HG02870 (cell line): ENCODE measurements at regions not wholly inside any gene's neighbourhood (a gene's known extent, or its start where the extent isn't known, plus 50 kb on each side); places are given as distances from the start of the nearest gene placed in this dataset.

Experiments
- ATAC-seq: cut with Tn5 transposase; IDR thresholded peaks from one replicate; pipeline ENCODE4 v1.9.1; 2021; ENCODE audit warnings: mild to moderate bottlenecking, moderate library complexity; ENCODE audit not compliant: unreplicated experiment

DNA sequence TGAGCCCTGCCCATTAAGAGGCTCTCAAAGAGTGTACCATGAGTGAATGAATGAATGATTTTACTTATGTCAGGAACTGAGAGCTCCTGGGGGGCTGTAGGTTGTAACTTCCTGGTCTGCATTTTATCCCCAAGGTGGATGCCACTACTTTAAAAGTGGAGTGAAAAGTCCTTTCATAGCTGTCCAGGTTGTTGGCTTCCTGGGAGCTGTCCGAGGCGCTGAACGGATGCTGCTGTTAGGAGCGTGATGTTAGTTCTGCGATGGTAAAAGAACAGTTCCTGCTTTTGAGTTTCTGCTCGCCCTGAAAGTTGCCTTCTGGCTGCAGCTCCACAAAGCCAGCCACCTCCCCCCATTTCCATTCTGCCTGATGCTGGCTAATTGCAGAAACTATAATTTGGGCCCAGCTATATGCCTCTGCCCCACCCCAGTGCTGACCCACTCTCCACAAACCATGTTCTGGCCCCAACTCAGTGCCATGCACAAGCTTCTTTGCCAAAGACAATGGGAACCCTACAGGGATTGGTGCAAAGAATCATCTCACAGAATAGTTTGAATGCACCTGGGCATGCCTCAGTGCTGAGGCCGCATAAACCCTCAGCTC lies 330.9 kb upstream of the CDH4 start:
- no peak for ATAC-seq

DNA sequence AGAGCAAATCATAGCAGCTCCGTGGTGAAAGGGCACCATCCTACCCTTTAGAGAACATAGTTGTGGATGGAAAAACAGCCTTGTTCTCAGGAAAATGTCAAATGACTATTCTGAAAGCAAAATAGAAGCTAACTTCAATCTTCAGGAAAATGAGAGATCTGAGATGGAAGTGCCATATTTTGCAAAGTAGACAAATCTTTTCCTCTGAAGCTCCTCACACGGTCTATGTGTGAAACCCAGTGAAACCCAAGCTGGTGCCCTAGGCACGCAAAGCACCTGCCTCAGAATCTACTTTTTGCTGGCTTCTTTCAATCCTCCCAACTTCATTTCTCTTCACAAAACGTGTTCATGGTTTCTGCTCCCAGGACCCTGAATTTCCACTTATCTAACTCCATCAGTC lies 325.2 kb upstream of the CDH4 start:
- ATAC-seq, result no peak

DNA sequence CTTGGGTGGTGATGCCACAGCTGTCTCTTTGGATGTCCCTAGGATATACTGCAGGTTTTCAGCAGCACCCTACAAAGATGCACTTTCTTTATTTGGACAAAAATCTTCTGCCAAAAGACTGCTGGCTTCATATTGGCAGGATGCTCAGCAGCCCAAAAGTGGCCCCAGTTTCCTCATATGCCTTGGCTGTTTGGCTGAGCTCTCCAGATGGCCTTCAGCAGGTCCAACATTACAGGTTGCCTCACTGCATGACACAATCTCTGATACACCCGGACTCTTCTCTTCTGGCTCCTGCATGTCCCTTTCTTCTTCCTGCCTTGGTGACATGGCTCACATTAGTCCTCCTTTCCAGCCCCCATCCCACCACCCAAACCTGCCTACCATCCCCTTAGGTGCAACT lies 323.7 kb upstream of the CDH4 start:
- no peak for ATAC-seq

DNA sequence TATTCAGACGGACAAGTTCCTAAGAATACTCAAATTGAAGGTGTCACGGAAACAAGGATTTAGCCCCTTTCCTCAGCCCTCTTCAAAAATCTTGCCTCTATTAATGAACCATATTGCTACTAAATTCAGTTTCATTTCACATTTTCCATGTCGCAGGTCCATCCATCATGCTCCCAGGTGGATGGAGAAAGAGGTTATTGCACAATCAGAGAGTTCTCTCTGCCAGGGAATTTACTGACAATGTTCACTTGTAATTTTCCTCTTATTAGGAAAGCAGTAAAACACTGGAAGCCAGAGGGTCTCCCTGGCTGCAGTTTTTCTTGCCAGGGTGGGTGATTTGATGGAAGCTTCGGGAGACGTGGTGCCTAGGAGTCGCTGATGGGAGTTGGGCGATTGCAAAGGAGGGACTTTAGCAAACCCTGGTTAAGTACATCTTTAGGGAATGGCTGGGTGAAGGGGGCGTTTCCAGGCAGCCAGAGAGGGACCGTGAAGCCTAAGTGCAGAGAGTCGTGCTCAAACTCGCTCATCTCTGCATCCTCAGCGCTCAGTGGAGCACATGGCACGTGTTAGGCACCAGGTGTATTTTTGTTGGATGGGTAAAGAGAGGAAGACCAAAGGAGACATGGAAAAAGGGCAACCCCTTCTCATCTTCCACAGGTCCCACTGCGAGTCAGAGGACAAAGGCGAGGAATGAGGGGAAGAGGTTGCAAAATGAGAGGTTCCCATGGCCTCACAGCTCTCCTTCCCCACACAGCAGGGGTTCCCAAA lies 321.9 kb upstream of the CDH4 start:
- no peak for ATAC-seq

DNA sequence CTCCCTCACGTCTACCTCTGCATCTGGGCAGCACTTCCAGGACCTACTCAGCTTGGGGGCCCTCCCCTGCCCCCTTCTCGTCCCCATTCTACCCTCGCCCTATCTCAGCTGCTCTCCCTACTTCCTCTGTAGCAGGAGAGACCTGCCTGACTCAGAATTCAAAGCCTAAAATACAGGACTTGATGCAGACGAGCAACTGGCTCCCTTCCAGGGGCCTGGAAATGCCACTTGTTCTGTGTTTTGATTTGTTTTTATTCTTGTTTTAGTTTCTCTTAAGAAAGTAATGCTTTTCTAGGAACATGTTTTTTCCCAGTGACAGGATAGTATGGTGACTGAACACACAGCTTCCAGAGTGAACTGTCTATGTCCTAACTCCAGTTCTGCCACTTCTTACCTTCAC lies 320.4 kb upstream of the CDH4 start:
- no peak for ATAC-seq

DNA sequence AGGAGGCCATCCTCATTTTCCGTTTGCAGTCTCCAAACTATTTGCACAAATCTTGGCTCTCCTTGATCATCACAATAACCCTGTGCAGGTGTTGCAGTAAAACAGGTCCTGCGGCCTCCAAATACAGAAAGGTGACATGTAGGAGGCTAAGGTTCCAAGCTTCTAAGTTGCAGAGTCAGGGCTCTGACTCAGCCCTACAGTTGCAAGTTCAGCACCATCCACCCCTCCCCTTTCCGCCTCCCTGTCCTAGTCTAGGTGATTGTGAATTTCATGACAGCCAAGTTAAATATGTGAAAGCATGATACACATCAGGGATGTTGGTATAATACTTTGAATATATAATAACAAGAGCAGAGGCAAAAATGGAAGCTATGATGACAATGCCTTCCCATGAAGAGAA lies 317.3 kb upstream of the CDH4 start:
- ATAC-seq, result no peak

DNA sequence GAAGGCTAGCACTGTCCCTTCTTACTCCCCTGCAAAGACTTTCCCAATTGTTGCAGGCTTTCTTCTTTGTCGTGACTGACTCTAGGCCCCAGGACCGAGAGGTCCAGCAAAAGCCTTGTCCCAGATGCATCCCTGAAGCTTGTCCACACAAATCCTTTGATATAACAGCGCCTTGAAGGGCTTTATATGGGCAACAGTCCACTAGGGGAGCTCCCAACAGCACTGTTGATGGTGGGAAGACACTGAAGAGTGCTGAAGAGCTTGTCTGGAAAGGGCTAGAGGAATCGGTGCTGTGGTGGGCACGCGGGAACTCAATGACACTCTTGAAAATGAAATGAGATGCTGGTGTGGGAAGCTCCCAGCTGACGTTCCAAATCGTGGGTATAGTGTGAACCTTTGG lies 316.1 kb upstream of the CDH4 start:
- ATAC-seq, result no peak

DNA sequence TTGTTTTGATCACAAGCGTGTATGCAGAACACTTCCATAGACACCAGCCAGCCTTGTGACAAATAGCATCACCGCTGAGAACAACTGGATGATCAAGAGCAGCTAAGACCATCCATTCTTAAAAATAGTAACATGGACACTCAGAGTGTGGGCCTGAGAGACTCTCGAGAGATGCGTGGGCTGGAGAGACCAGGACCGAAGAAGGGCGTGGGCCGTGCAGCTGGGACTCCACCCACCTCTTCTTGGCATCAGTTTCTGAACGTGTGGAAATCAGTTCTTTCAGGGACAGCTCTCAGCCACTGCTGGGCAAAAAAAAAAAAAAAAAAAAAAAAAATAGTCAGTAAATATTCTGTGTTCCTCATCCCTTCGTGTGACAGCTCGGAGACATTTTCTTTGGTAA lies 314.5 kb upstream of the CDH4 start:
- no peak for ATAC-seq

DNA sequence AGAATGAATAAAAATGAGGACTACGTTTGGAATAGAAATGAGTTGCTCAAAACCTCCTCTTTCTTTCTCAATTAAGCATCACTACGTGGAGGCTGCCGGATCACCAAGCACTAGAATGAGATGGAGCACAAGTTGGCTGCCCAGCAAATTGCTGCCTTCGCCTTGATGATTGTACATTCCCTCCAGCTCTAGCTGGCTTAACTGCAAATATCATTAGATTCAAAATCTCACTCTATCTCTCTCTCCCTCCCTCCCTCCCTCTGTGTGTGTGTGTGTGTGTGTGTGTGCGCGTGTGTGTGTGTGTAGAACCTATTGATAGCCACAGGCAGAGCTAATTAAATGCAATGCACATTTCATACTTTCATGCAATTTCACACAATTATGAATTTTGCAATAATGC lies 310.7 kb upstream of the CDH4 start:
- ATAC-seq, result no peak

DNA sequence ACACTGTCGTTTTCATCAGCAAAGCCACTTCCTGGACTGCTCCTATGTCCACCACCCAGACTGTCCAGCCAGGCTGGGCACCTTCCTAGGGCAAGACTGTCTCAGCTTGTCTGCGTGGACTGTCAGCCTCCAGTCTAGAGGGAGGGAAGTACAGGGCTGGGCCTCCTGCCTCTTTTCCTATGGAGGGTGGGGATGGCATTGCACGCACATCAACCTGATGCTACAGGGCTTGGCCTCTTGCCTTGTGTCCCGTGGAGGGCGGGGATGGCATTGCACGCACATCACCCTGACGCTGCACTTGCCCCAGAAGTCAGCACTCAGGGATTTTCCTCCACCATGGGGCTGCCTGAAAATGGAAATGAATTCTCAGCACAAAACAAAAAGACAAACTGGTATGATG lies 304.2 kb upstream of the CDH4 start:
- no peak for ATAC-seq

DNA sequence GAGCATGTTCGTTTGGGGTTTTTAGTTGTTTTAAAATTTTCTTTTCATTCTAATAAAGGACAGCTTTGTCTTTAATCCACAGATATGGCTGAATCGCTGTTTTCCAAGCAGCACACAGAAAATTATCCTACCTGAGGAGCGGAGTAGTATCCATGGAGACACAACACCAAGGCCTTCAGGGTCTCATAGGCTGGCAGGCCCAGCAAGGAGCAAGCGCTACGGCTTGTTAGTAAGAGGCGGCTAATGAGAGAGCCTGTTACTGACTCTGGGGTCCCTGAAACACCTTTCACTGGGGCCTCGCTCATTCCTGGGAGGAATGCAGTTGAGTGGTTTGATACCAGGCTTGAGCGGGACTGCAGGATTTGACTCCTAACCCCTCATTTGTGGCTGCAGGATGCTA lies 303.8 kb upstream of the CDH4 start:
- ATAC-seq, result no peak

DNA sequence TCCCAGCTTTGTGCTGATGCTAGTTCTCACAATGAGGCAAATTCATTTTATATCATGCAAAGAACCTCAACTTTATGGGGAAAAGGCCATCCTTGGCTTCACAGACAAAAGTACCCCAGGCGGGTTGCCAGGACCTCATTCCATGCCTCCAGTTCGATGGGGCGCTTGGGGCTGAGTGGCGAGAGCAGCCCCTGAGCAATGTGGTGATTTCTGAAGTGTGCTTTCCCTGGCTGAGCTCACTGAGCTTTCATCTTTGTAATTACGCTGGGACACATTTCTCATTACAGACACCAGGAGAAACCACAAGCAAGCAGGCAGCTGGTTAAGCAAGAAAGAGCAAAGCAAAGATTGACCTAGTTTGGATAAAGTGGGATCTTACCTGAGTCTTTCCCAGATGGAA lies 301.5 kb upstream of the CDH4 start:
- no peak for ATAC-seq

DNA sequence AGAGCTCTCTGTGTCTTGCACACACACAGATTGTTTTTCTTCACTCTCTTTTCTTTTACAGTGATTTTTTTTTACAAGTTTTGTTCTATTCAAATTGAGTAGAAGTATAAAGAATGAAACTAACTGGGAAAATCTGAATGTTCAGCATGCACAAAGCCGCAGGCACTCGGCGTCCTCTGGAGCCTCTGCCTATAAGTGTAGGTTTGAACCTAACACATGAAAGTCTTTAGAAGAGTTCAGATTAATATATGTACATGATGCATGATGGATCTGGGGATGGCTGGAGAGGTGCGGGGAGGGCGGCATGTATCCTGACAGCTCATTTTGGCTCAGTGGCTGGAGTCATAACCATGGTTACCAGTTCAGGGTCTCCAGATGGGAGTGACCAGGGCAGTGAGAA lies 301.1 kb upstream of the CDH4 start:
- no peak for ATAC-seq

DNA sequence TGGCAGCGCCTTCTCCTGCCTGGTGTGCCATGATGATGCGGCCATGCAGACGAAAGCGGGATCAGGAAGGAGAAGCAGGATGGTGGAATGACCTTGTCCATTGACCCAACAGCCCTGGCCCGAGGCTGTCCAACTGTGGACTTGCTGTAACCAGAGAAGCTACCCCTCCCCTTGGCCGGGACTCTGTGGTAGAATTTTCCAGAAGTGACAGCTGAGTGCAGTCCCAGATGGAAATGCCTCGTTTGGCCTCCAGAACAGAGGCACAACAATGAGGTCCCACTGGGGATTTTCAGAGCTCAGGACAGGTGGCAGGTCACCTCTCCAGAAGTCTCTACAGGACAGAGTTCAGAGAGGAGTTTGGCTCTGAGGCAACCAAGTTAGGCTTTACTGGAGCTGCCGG lies 299.2 kb upstream of the CDH4 start:
- no peak for ATAC-seq

DNA sequence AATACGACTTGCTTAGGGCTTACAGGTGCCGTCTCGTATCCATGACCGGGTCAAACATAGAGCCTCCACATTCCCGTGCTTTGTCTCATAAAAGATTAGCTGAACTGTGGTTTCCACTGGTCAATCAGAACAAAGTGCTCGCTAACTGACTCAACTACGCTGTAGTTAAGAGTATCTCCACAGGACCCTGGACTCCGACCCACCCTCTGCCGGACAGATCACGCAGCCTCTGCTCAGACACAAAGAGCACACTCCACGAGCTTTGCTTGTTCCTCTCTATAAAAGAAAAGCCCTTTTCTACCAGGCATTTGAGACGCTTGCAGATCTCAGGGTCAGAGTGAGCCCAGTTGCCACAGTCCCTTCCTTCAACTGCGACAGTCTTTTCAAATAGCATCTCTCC lies 298.7 kb upstream of the CDH4 start:
- no peak for ATAC-seq

DNA sequence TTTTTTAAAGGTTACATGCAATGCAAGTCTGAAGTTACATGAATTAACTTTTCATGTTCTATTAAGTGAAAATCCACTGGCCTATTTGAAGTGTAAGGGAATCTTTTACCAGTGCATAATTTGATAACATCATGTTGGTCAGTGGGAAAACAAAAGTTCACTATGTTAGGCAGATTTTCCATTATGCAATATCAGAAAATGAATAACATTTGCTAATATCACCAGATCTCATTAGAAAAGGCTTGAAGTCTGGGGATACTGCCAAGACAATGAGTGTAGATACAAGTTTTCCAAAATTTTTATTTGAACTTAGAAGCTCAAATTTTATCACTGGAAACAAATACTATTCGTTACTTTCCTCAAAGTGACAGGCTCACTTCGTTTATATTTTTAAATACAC lies 296.4 kb upstream of the CDH4 start:
- ATAC-seq, result no peak

DNA sequence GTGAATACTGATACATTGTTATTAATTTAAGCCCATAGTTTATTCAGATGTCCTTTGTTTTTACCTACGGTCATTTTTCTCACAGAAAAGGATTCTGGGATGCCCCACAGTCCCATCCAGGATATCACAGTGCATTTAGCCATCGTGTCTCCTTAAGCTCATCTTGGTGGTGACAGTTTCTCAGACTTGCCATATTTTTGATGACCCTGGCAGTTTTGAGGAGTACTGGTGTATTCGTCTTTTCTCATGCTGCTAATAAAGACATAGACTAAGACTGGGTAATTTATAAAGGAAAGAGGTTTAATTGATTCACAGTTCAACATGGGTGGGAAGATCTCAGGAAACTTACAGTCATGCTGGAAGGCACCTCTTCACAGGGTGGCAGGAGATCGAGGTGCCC lies 295.9 kb upstream of the CDH4 start:
- no peak for ATAC-seq

DNA sequence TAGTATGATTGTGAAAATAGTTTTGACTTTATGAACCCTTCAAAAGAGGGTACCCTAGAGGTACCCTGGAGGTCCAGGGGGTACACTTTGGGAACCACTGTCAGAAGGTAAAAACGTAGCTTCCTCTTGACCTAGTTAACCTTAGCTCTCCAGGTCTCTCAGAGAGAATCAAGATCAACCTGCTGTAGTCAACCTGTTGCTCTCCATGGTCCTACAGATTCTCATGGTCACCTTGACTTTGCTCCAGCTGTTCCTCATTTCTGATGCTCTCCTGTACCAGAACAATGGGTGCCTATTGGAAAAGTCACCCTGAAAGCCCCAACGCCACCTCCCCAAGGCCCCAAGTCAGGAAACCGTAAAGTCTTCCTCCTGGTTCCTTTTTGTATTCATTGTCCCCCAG lies 294.4 kb upstream of the CDH4 start:
- no peak for ATAC-seq

DNA sequence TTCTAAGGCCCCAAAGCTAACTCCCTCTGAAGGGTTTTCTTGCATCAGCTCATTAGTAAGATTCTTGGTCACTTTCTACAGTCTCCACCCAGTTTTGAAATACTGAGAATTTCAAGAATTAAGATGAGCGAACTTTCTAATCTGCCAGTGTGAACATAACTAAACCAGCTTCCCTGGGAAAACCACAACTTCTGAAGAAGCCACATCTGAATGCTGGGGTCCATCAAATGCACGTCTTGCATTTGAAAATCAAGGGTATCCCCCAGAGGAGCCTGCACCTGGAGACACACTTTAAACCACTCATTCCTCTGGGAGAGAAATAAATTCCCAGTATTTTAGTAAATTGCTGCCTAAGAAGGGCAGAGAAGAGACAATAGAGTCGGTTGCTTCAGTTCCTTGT lies 292.1 kb upstream of the CDH4 start:
- no peak for ATAC-seq

DNA sequence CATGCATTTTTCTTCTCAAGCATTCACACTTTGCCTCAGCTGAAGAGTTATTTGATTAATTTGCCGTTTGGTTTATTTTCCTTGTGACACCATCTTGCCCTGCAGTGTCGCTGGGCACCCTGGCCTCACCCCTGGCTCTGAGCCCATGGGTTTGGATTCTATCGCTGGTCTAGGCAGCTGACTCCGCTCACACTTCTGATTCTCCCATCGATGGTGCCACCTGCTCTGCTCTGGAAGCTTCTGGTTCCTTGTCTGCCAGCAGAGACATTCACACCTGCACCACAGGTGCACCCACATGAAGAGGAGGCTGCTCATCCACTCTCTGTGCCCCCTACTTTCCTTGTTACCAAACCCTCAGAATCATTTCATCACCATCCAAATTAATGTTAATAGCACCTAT lies 291.6 kb upstream of the CDH4 start:
- no peak for ATAC-seq

DNA sequence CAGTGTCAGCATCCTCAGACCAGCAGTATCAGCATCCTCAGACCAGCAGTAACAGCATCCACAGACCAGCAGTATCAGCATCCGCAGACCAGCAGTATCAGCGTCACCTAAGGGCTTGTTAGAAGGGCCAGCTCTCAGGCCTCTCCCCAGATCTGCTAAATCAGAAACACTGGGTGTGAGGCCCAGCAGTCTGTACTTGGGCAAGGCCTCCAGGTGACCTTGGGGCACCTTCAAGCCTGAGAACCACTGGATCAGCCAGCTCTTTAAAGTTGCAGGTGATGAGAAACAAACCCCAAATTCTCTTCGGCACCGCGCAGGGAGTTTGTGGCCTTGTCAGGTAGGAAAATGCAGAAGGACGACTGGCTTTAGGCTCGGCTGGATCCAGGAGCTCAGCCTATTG lies 290.5 kb upstream of the CDH4 start:
- no peak for ATAC-seq

DNA sequence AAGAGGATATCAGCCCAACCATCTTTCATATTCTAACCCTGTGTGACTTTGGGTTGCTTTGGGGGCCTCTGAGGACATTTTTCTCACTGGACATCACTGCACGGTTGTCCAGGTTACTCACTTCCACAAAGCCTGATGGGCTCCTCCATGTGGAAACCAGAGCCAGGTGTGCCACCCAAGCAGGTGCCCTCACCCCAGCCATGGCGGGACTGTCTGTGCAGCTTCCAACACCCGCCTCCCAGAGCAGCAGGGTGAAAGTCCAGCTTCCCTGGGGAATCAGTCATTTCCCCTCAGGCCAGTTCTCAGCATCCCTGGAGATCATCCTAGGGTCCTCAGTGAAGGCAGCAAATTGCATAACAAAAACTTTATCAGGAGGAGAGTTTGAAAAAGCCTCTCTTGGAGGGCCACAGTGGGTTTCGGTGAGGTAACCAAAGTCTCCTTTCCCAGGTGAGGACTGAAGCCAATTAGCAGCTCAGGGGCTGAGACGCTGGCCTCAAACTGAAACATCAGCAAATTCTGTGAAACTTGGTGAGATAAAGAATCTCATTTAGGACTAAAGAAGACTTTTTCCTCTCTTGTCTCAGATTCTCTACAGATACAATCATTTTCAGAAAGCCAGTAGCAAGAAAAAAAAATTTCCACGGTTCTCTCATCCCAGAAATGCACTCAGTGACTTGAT lies 289.6 kb upstream of the CDH4 start:
- no peak for ATAC-seq

DNA sequence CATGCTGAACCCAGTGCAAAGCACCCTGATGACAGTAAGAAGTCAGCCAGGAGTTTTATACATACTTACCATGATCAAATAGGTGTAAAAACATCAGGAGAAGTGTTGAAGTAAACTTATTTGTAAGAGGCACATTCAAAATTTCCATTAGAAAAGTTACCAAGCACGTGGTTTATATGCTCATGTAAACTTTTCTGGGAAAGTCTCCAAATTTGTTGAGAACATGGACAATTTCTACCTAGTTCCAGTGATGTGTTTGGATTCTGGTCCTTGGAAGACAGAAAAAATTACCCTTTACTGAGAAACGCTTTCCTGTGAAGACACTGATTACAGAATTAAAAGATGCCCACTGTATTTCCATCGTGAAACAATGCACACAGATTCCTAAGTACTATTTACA lies 288.9 kb upstream of the CDH4 start:
- no peak for ATAC-seq
